GM06990 (cell line): ENCODE measurements at regions not wholly inside any gene's neighbourhood (a gene's known extent, or its start where the extent isn't known, plus 50 kb on each side); places are given as distances from the start of the nearest gene placed in this dataset.

Experiments used
- DNase-seq: peaks from one replicate; pipeline ENCODE4 v3.0.0-alpha.2; 2011; ENCODE audit not compliant: insufficient read length; ENCODE audit errors: extremely low read depth
- H3K27me3 ChIP-seq: replicated peaks from 2 replicates; pipeline ENCODE4 v1.6.0; 2011; ENCODE audit warnings: low read length; ENCODE audit not compliant: control insufficient read depth, insufficient read depth
- H3K36me3 ChIP-seq: 2 replicates; pipeline ENCODE4 v1.5.1; 2011; ENCODE audit warnings: low read length; ENCODE audit not compliant: control insufficient read depth, insufficient read depth
- H3K4me3 ChIP-seq: replicated peaks from 2 replicates; pipeline ENCODE4 v1.5.1; 2011; ENCODE audit warnings: low read depth, mild to moderate bottlenecking, control low read depth, low read length
- TF ChIP-seq, protein P1 (sequence below): IDR thresholded peaks from 2 replicates; pipeline ENCODE4 v1.5.1; 2011; ENCODE audit warnings: low read length, control low read depth, mild to moderate bottlenecking, inconsistent platforms; ENCODE audit not compliant: insufficient read depth, poor library complexity, severe bottlenecking

DNA sequence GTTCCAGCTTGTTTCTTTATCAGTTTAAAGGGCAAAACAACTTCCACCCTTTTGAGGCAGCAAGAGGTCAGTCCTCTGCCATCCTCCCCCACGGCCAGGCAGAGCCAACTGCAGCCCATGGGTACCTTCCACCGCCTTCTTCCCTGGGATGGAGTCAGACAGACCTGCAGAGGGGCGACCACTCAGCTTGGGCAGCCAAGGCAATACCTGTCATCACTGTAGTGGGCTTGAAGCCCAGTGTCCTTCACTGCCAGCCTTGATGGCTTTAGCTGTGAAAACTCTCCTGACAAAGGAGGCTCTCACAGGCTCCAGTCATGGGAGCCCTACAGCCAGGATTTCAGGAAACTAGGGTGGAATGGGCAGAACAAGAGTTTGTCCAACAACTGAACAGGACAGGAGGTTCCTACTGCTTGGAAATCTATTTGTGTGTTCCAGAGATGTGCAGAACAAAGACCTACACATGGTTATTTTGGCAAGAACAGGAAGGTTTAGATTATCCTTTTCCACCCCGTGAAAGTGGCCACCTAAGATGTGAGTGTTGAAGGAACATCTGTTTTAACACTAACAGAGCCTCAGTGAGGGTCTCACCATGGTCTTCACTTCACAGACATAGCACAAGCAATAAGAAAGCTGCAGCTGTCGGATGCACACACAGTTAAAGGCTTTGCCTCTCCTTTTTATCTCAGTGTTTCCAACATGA is 93.9 kb upstream of the RMDN2 start:
- Histone ChIP-seq H3K4me3 (no peak overlapping the region), H3K36me3 (no peaks in the 10 kb centered on the region), H3K27me3 (no peaks in the 10 kb centered on the region)
- TF ChIP-seq, protein P1, sequence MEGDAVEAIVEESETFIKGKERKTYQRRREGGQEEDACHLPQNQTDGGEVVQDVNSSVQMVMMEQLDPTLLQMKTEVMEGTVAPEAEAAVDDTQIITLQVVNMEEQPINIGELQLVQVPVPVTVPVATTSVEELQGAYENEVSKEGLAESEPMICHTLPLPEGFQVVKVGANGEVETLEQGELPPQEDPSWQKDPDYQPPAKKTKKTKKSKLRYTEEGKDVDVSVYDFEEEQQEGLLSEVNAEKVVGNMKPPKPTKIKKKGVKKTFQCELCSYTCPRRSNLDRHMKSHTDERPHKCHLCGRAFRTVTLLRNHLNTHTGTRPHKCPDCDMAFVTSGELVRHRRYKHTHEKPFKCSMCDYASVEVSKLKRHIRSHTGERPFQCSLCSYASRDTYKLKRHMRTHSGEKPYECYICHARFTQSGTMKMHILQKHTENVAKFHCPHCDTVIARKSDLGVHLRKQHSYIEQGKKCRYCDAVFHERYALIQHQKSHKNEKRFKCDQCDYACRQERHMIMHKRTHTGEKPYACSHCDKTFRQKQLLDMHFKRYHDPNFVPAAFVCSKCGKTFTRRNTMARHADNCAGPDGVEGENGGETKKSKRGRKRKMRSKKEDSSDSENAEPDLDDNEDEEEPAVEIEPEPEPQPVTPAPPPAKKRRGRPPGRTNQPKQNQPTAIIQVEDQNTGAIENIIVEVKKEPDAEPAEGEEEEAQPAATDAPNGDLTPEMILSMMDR, result no peak
- DNase-seq, result no peak

DNA sequence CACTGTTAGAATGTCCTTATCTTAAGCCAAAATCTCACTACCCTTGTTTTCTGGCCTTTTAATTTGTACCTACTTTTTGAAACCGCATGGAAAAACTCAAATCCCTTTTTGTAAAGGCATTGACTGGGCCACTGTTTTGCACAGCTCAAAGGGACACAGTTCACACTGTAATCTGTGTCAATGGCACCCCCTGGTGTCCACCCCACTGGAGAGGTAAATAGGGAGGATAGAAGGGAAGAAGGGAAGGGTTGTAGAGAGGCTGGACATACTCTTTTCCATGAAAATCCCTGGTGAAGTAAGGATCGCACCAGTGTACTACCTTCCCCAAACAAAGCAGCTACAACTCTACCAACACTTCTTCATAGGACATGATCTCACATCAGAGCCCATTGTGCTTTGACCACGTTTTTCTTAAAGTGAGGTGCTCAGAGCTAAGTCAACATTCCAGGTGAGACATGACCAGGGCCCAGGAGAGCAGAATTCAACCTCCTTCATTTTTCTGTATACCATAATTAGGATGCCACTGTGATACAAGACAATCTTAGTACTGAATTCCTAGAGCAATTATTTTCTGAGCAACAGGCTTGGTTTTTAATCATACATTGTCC is 92.4 kb upstream of the RMDN2 start:
- H3K4me3 ChIP-seq, result no peak overlapping the region
- no peaks in the 10 kb centered on the region for H3K27me3 ChIP-seq
- H3K36me3 ChIP-seq, result no peaks in the 10 kb centered on the region
- no peak for DNase-seq
- TF ChIP-seq, protein P1, result peak; percentile 78

DNA sequence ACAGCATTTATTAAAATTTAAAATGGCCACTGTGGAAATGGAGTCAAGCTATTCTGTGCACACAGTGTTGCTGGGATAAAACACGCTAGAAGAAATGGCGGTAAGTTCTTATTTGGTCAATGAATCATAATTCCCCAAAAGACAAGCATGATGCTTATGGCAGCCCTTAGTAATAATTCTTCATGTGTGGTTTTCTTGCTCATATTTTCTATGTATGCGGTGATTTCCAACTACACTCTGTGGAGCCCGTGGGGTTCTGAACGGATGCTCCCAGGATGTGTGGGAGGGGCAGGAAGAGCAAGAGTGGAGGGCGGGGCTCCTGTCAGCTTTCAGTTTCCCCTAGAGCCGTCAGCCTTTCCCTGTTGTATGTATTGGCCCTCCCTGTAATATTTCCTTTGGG is 91.7 kb upstream of the RMDN2 start:
- TF ChIP-seq, protein P1, result no peak
- H3K4me3 ChIP-seq, result no peak overlapping the region
- H3K27me3 ChIP-seq, result no peaks in the 10 kb centered on the region
- DNase-seq, result no peak
- H3K36me3 ChIP-seq, result no peaks in the 10 kb centered on the region

DNA sequence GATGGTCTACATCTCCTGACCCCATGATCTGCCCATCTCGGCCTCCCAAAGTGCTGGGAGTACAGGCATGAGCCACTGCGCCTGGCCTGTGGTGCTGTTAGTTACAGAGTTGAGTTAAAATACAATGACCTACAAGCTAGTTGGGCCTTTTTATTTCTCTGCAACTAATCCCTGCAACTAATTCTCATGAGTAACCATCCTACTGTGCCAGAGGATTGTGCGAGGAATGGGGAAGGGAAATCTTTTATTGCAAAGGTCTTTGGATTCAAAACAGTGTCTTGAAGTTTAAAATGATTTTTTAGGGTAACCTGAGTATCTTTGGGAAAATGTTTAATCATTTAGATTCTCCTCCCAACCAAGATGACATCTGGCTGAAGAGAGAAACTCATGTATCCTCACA is 88.8 kb upstream of the RMDN2 start:
- TF ChIP-seq, protein P1, result no peak
- no peak for DNase-seq
- Histone ChIP-seq H3K27me3 (no peaks in the 10 kb centered on the region), H3K36me3 (no peaks in the 10 kb centered on the region), H3K4me3 (no peak overlapping the region)

DNA sequence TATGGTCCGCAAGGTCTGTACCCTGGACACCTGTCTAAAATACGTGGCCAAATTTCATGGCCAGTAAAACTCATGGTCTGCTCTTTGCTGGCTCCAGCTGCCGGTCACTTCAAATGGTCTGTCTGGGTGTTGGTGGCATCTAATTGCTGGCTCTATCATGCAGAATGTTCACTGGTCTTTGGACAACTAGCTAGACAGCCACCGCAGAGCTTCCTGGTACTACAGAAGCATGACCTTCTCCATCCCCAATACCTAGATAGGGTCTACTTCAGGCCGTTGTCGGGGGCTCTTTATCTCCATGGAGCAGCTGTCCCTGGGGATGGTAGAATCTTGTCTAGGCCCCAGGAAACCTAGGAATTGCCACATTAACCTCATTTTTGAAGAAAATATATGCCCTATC is 88.4 kb upstream of the RMDN2 start:
- TF ChIP-seq, protein P1, result no peak
- H3K27me3 ChIP-seq, result no peaks in the 10 kb centered on the region

More for the DNA sequence above, 88.4 kb upstream of the RMDN2 start:
- DNase-seq, result no peak
- no peak overlapping the region for H3K4me3 ChIP-seq
- H3K36me3 ChIP-seq, result no peaks in the 10 kb centered on the region
